ENCODE measurements at regions not wholly inside any gene's neighbourhood (a gene's known extent, or its start where the extent isn't known, plus 50 kb on each side); places are given as distances from the start of the nearest gene placed in this dataset.
"Not testable (repeated sequence)": the region's sequence is repeated elsewhere in the genome, so short reads cannot be mapped to it uniquely, and the experiment has no call there.

- in situ Hi-C loops (cut with HindIII; ENCODE audit: low pct_unique_long_range_greater_than_20kb, low sequenced_read_pairs): no loop called here
- no peak for DNase-seq (ENCODE audit: low read depth, low spot score)
These were observed 90.0 kb upstream of the SPATA12 start for GRCh38 chr3:56970461-56970879.

GRCh38 chr3:56969851-56970250 lies 90.6 kb upstream of the SPATA12 start:
- DNase-seq (ENCODE audit: low read depth, low spot score): no peak
- in situ Hi-C loops (cut with HindIII; ENCODE audit: low pct_unique_long_range_greater_than_20kb, low sequenced_read_pairs): no loop called here

GRCh38 chr3:56966509-56966908 lies 94.0 kb upstream of the SPATA12 start:
- in situ Hi-C loops (cut with HindIII; ENCODE audit: low pct_unique_long_range_greater_than_20kb, low sequenced_read_pairs): no loop called here
- no peak for DNase-seq (ENCODE audit: low read depth, low spot score)

GRCh38 chr3:56966104-56966503 lies 94.4 kb upstream of the SPATA12 start:
- in situ Hi-C loops (cut with HindIII; ENCODE audit: low pct_unique_long_range_greater_than_20kb, low sequenced_read_pairs): no loop called here
- DNase-seq (ENCODE audit: low read depth, low spot score): no peak

- in situ Hi-C loops (cut with HindIII; ENCODE audit: low pct_unique_long_range_greater_than_20kb, low sequenced_read_pairs): no loop called here
- DNase-seq (ENCODE audit: low read depth, low spot score): no peak
These were observed 97.5 kb upstream of the SPATA12 start for GRCh38 chr3:56962922-56963321.

- DNase-seq (ENCODE audit: low read depth, low spot score): peak; percentile 93
- in situ Hi-C loops (cut with HindIII; ENCODE audit: low pct_unique_long_range_greater_than_20kb, low sequenced_read_pairs): no loop called here
These were observed 98.3 kb upstream of the SPATA12 start for GRCh38 chr3:56962206-56962605.

- no peak for DNase-seq (ENCODE audit: low read depth, low spot score)
- in situ Hi-C loops (cut with HindIII; ENCODE audit: low pct_unique_long_range_greater_than_20kb, low sequenced_read_pairs): no loop called here
These were observed 100.1 kb upstream of the SPATA12 start for GRCh38 chr3:56960234-56960917.

GRCh38 chr3:56958879-56959278 lies 101.6 kb upstream of the SPATA12 start:
- in situ Hi-C loops (cut with HindIII; ENCODE audit: low pct_unique_long_range_greater_than_20kb, low sequenced_read_pairs): no loop called here

GRCh38 chr3:56957522-56957921 lies 102.9 kb upstream of the SPATA12 start:
- no peak for DNase-seq (ENCODE audit: low read depth, low spot score)
- in situ Hi-C loops (cut with HindIII; ENCODE audit: low pct_unique_long_range_greater_than_20kb, low sequenced_read_pairs): no loop called here

More at GRCh38 chr3:56958879-56959278, 101.6 kb upstream of the SPATA12 start:
- no peak for DNase-seq (ENCODE audit: low read depth, low spot score)

GRCh38 chr3:56956906-56957305 lies 103.6 kb upstream of the SPATA12 start:
- in situ Hi-C loops (cut with HindIII; ENCODE audit: low pct_unique_long_range_greater_than_20kb, low sequenced_read_pairs): no loop called here
- no peak for DNase-seq (ENCODE audit: low read depth, low spot score)

GRCh38 chr3:56955492-56956111 lies 104.9 kb upstream of the SPATA12 start:
- in situ Hi-C loops (cut with HindIII; ENCODE audit: low pct_unique_long_range_greater_than_20kb, low sequenced_read_pairs): no loop called here
- no peak for DNase-seq (ENCODE audit: low read depth, low spot score)

GRCh38 chr3:56954125-56954524 lies 106.3 kb upstream of the SPATA12 start:
- no peak for DNase-seq (ENCODE audit: low read depth, low spot score)
- in situ Hi-C loops (cut with HindIII; ENCODE audit: low pct_unique_long_range_greater_than_20kb, low sequenced_read_pairs): no loop called here

- in situ Hi-C loops (cut with HindIII; ENCODE audit: low pct_unique_long_range_greater_than_20kb, low sequenced_read_pairs): no loop called here
- no peak for DNase-seq (ENCODE audit: low read depth, low spot score)
These were observed 107.6 kb upstream of the SPATA12 start for GRCh38 chr3:56952846-56953245.

GRCh38 chr3:56952061-56952460 lies 108.4 kb upstream of the SPATA12 start:
- in situ Hi-C loops (cut with HindIII; ENCODE audit: low pct_unique_long_range_greater_than_20kb, low sequenced_read_pairs): no loop called here
- DNase-seq (ENCODE audit: low read depth, low spot score): no peak

- in situ Hi-C loops (cut with HindIII; ENCODE audit: low pct_unique_long_range_greater_than_20kb, low sequenced_read_pairs): no loop called here
- DNase-seq (ENCODE audit: low read depth, low spot score): no peak
These were observed 109.1 kb upstream of the SPATA12 start for GRCh38 chr3:56951366-56951765.

- in situ Hi-C loops (cut with HindIII; ENCODE audit: low pct_unique_long_range_greater_than_20kb, low sequenced_read_pairs); DNase-seq (ENCODE audit: low read depth, low spot score): not testable (repeated sequence)
These were observed 115.1 kb upstream of the SPATA12 start for GRCh38 chr3:56945378-56945777.

GRCh38 chr3:56942523-56942922 lies 117.9 kb upstream of the SPATA12 start:
- in situ Hi-C loops (cut with HindIII; ENCODE audit: low pct_unique_long_range_greater_than_20kb, low sequenced_read_pairs): no loop called here
- DNase-seq (ENCODE audit: low read depth, low spot score): no peak

GRCh38 chr3:56940976-56941375 lies 119.5 kb upstream of the SPATA12 start:
- DNase-seq (ENCODE audit: low read depth, low spot score): no peak
- in situ Hi-C loops (cut with HindIII; ENCODE audit: low pct_unique_long_range_greater_than_20kb, low sequenced_read_pairs): no loop called here

- in situ Hi-C loops (cut with HindIII; ENCODE audit: low pct_unique_long_range_greater_than_20kb, low sequenced_read_pairs): no loop called here
- no peak for DNase-seq (ENCODE audit: low read depth, low spot score)
These were observed 120.1 kb upstream of the SPATA12 start for GRCh38 chr3:56940321-56940720.

Measured in SK-MEL-5 (cell line).